NCI-H187 treated with DMSO at 0.1 percent for 48 hours (cell line): ENCODE measurements at regions not wholly inside any gene's neighbourhood (a gene's known extent, or its start where the extent isn't known, plus 50 kb on each side); places are given as distances from the start of the nearest gene placed in this dataset.
A peak's percentile ranks its signal among the peaks of the same experiment; 100 is the strongest.

Experiments used
- DNase-seq: peaks from one replicate; lab custom pipeline; 2025; lab: John Stamatoyannopoulos, UW

GRCh38 chr14:53549956-53550355 is 396.8 kb upstream of the DDHD1 start:
- no peak for DNase-seq

- DNase-seq, result no peak
Measured at GRCh38 chr14:53547593-53547992, 394.5 kb upstream of the DDHD1 start.

DNA sequence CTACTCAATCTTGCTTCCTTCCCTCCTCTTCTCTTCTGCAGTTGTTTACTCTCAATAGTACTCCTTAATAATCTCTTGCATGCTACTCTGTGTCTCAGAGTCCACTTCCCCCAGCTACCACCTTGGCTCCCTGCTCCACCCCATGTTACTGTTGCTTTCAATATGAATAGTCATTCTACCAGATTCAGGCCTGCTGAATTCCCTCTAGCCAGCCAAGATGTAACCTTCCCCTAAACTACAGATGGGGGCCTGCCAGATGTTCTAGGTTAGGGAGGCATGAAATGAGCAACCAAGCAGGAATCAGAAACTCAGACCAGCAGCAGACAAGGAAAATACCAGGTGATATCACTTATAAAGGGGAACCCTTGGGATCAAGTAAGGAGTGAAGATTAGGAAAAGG is 392.1 kb upstream of the DDHD1 start:
- DNase-seq, result no peak

- no peak for DNase-seq
Measured at GRCh38 chr14:53542732-53543131, 389.6 kb upstream of the DDHD1 start.

- no peak for DNase-seq
Measured at GRCh38 chr14:53541411-53541810, 388.3 kb upstream of the DDHD1 start.

- peak; percentile 30 for DNase-seq
Measured at GRCh38 chr14:53539489-53540126, 386.5 kb upstream of the DDHD1 start.

GRCh38 chr14:53538316-53538881 is 385.3 kb upstream of the DDHD1 start:
- no peak for DNase-seq

DNA sequence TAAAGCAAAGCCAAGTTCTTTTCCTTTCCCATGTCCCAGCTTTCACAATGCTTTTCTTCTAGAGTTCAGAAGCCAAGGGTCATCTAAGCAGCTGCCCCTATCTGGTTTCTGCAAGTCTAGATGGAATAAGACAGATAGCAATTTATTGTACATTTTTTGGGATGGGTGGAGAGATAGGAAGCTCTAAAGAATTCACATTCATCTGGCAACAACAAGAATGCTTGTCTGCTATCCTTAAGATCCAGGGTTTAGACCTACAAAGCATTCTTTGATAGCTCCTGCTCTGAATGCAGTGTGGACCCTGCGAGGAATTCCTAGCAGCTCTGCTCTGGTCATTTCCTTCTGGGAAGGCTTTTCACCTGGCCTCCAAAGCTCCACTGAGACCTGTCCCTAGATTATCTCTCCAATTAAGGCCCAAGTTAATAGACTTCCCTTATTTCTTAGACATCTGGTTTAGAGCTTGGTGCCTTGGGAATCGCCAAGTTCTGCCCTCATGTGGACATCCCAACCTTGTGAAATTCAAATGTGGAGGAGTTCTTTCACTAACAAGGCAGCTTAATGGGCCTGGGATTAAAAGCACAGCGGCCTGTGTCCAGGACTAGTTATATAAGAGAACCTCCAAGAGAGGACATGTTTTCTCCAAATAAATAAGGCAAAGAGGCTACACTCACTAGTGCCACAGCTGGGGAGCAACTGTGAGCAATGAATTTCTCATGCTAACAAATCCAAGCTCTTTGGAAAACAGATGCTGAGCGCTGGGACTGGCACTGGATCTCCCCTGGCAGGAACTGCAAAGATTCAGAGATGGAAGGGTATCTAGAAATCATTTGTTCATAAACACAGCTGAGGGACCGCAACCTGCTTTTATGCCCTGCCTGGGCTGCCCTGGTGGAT is 384.5 kb upstream of the DDHD1 start:
- no peak for DNase-seq

DNA sequence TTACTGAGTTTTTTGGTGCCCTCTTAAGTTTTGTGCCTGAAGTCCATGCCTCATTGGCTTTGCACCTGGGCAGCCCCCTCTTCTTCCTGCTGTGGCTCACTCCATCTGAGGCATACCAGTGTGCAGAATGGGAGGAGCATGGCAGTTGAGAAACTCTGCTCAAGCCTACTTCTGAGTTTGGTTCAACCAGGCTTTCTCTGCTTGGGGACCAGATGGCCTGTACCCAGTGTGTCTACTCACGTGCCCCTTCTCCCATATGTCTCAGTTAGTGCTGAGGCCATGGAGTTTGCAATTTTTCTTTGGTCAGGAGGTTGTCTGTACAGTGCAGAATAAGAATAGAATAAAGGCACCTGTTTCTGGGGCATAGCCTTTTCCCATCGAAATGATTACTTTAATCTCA is 383.3 kb upstream of the DDHD1 start:
- no peak for DNase-seq

- DNase-seq, result no peak
Measured at GRCh38 chr14:53534841-53535240, 381.7 kb upstream of the DDHD1 start.

- DNase-seq, result no peak
Measured at GRCh38 chr14:53533384-53533970, 380.4 kb upstream of the DDHD1 start.

GRCh38 chr14:53532853-53533252 is 379.7 kb upstream of the DDHD1 start:
- DNase-seq, result no peak

DNA sequence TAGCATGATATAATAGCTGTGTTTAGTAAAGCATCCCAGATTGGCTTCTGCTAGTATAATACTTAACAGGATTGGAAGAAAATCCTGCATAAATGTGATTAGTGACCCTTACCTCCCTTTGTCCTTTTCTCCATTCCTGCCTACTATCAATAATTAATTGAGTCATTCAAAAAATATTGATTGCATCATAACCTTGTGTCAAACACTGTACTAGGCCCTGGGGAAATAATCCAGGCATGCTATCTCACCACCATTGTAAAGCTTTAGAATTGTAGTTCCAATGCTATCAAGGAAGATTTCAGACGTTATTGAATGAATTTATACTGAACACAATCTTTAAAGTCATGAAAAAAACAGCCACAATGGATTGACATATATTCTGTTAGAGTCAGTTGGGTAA is 378.6 kb upstream of the DDHD1 start:
- no peak for DNase-seq

DNA sequence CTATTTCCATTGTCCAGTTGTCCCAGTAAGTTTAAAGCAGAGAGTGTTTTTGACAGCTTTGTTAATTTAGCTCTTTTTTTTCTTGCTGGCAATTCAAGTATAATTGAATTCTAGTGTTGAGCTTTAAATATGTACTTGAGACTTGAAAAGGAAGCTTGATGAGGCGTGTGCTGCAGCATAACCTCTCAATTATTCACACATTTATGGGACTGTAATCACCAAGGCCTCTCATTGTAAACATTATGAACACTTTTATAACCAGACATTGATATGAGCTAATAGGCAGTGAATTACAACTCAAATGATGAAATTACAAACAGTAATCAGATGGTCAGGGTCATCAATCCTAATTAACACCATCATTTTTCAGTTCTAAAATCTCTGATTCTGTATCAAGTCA is 378.0 kb upstream of the DDHD1 start:
- no peak for DNase-seq

GRCh38 chr14:53529519-53529918 is 376.4 kb upstream of the DDHD1 start:
- no peak for DNase-seq

DNA sequence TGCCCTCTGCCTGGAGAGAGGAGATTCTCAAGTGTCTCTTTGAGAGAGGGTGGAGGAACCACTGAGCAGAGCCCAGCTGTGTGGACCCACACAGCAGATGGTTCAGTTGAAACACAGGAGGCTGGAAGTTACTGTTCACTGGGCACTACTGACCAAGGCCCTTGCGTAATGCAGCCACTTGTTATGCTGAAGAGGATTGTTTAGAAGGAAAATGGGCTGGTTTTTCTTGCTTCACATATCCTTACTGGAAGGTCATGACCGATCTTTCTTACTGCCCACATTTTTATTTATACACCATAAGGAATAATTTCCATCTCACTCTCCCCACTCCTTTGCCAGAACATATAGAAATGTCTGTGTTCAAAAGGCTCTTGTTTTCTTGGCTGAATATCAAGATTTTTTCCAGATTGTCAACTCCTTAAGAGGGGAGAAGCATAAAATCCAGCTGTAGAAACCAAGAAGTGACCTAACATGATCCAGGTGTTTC is 375.1 kb upstream of the DDHD1 start:
- no peak for DNase-seq

DNA sequence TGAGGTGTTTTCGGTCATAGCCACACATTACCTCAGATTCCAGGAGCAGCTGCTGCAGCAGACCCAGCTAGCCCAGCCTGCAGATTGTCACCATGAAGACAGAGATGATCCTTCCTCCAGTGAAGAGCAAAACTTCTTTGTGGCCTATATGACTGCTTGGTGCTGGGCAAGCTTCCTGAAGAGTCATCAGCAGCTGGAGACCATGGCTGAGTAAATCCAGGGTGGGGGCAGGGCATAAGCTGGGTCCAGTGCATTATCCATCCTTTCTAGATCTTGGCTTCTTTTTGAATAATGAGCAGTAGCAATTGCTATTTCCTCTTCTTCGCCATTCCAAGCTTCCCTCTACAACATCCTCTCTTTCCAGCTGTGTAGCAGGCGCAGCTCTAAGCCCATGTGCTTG is 373.1 kb upstream of the DDHD1 start:
- DNase-seq, result no peak

DNA sequence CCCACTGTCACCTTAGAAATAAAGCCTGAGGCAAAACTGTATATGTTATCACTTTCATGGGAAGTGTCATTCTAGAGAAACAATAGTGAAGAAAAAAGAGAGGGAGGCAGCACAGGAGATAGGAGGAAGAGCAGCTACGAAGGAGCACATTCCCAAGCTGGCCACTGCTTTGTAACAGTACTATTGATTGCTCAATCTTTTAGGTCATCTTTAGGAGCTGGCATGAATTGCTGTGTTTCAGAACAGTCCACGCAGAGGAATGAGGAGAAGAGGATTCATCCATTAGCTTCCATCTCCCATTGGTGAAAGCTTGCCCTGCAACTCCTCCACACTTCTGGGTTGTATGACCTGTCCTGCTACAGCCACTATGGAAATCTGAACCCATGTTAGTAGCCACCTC is 372.5 kb upstream of the DDHD1 start:
- DNase-seq, result no peak

- DNase-seq, result no peak
Measured at GRCh38 chr14:53524391-53524790, 371.3 kb upstream of the DDHD1 start.

- no peak for DNase-seq
Measured at GRCh38 chr14:53523226-53523625, 370.1 kb upstream of the DDHD1 start.

DNA sequence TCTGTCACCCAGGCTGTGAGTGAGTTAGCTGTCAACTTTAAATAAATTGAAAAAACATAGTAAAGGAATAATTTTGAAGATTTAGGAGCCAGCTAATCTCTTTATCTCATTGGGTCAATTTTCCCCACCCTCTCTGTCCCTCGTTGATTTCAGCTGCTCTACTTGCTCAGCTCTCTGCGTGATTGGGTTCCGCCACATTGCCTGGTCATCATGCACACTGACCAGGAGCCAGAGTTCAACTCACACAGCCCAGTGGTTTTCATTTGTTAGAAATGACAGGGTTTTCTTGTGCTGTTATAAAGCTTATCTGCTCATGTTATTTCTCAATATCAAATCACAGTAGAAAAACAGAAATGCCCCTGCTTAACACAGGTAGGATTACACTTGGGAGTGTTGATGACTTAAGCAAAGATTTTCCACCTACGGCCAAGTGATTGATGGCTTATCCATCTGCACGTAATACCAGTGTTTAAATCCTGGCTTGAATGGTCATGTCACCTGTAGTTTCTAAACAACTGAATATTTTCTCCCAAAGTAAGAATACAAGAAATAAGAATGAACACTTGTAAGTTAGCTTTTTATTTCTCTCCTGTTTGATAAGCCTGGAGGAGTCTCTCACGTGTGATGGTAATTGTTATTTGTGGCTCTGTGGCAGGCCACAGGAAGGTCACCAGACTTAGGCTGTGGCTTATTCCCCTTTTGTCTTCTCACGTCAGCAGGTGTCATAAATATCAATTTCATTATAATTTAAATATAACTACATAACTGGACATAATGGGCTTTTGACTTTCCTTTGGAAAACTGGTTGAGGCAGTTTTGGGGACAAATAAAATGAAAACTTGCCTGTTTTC is 367.2 kb upstream of the DDHD1 start:
- DNase-seq, result no peak

GRCh38 chr14:53519137-53519536 is 366.0 kb upstream of the DDHD1 start:
- no peak for DNase-seq
